ENCODE measurements at regions not wholly inside any gene's neighbourhood (a gene's known extent, or its start where the extent isn't known, plus 50 kb on each side); places are given as distances from the start of the nearest gene placed in this dataset.

GRCh38 chr16:27689711-27690110, 139.8 kb downstream of the KATNIP start:
- DNase-seq (ENCODE audit: extremely low spot score) = no peak
- ChIA-PET POLR2A (interaction anchor here (1.5 kb wide), 1 partner anchor 140 kb away, joined by 4 read pairs; the partner anchor contains the start of genes GTF3C1 and KATNIP), CTCF (no interaction called here)
- TF ChIP-seq ARNT (IDR thresholded peaks at IDR 0.05) (no peak), CTBP1 (IDR thresholded peaks at IDR 0.05; ENCODE audit: borderline replicate concordance) (no peak), SUZ12 (IDR thresholded peaks at IDR 0.05) (no peak), PKNOX1 (IDR thresholded peaks at IDR 0.05) (no peak), TARDBP (IDR thresholded peaks at IDR 0.05) (no peak), SP1 (IDR thresholded peaks at IDR 0.05) (no peak), NFRKB (IDR thresholded peaks at IDR 0.05) (no peak), FOXK2 (IDR thresholded peaks at IDR 0.05) (no peak), FOXA1 (IDR thresholded peaks at IDR 0.05) (no peak), ELF4 (IDR thresholded peaks at IDR 0.05) (no peak), FOXM1 (IDR thresholded peaks at IDR 0.05; ENCODE audit: borderline replicate concordance) (no peak), BHLHE40 (IDR thresholded peaks at IDR 0.05; ENCODE audit: borderline replicate concordance) (no peak), L3MBTL2 (conservative IDR thresholded peaks at IDR 0.05) (no peak), ZNF384 (IDR thresholded peaks at IDR 0.05) (no peak), HDGF (IDR thresholded peaks at IDR 0.05; ENCODE audit: borderline replicate concordance) (no peak)

GRCh38 chr16:27690608-27691007, 140.7 kb downstream of the KATNIP start:
- TF ChIP-seq NFRKB (IDR thresholded peaks at IDR 0.05) (no peak), HDGF (IDR thresholded peaks at IDR 0.05; ENCODE audit: borderline replicate concordance) (no peak), FOXK2 (IDR thresholded peaks at IDR 0.05) (no peak), CTBP1 (IDR thresholded peaks at IDR 0.05; ENCODE audit: borderline replicate concordance) (no peak), FOXA1 (IDR thresholded peaks at IDR 0.05) (no peak), L3MBTL2 (conservative IDR thresholded peaks at IDR 0.05) (no peak), ZNF384 (IDR thresholded peaks at IDR 0.05) (no peak), SP1 (IDR thresholded peaks at IDR 0.05) (no peak)
- CTCF ChIA-PET = interaction anchor here (0.7 to 0.9 kb wide), 2 partner anchors 30 to 51 kb away, joined by 3 to 4 read pairs; no protein-coding TSS in a partner anchor
- peak; percentile 42 for DNase-seq (ENCODE audit: extremely low spot score)
- POLR2A ChIA-PET = no interaction called here

GRCh38 chr16:27691721-27692120, 141.8 kb downstream of the KATNIP start:
- no peak for DNase-seq (ENCODE audit: extremely low spot score)
- TF ChIP-seq FOXK2 (IDR thresholded peaks at IDR 0.05) (no peak), FOXA1 (IDR thresholded peaks at IDR 0.05) (no peak), HDGF (IDR thresholded peaks at IDR 0.05; ENCODE audit: borderline replicate concordance) (no peak), FOXM1 (IDR thresholded peaks at IDR 0.05; ENCODE audit: borderline replicate concordance) (no peak), TARDBP (IDR thresholded peaks at IDR 0.05) (no peak)
- ChIA-PET POLR2A (no interaction called here), CTCF (interaction anchor here (1.6 kb wide), 1 partner anchor 176 kb away, joined by 6 read pairs; no protein-coding TSS in a partner anchor)

- ChIA-PET POLR2A (no interaction called here), CTCF (interaction anchor here (0.6 to 1.6 kb wide), 2 partner anchors 11 to 175 kb away, joined by 4 to 6 read pairs; no protein-coding TSS in a partner anchor)
- no peak for TF ChIP-seq CTBP1 (IDR thresholded peaks at IDR 0.05; ENCODE audit: borderline replicate concordance)
- no peak for TF ChIP-seq BHLHE40 (IDR thresholded peaks at IDR 0.05; ENCODE audit: borderline replicate concordance)
- no peak for TF ChIP-seq ELF4 (IDR thresholded peaks at IDR 0.05)
- no peak for TF ChIP-seq LEF1 (IDR thresholded peaks at IDR 0.05; ENCODE audit: borderline replicate concordance)
- TF ChIP-seq SP1 (IDR thresholded peaks at IDR 0.05) = no peak
- DNase-seq (ENCODE audit: extremely low spot score) = no peak
Observed at GRCh38 chr16:27692576-27692975, 142.6 kb downstream of the KATNIP start.

- CTCF ChIA-PET = interaction anchor here (0.7 kb wide), 1 partner anchor 10 kb away, joined by 3 read pairs; no protein-coding TSS in a partner anchor
- TF ChIP-seq BHLHE40 (IDR thresholded peaks at IDR 0.05; ENCODE audit: borderline replicate concordance) (no peak), FOXA1 (IDR thresholded peaks at IDR 0.05) (no peak), FOXK2 (IDR thresholded peaks at IDR 0.05) (no peak), HDGF (IDR thresholded peaks at IDR 0.05; ENCODE audit: borderline replicate concordance) (no peak), ARNT (IDR thresholded peaks at IDR 0.05) (no peak), SUZ12 (IDR thresholded peaks at IDR 0.05) (no peak), LEF1 (IDR thresholded peaks at IDR 0.05; ENCODE audit: borderline replicate concordance) (no peak), FOXM1 (IDR thresholded peaks at IDR 0.05; ENCODE audit: borderline replicate concordance) (no peak), PKNOX1 (IDR thresholded peaks at IDR 0.05) (no peak), ELF4 (IDR thresholded peaks at IDR 0.05) (no peak), SP1 (IDR thresholded peaks at IDR 0.05) (no peak), CTBP1 (IDR thresholded peaks at IDR 0.05; ENCODE audit: borderline replicate concordance) (no peak), L3MBTL2 (conservative IDR thresholded peaks at IDR 0.05) (no peak), ZNF384 (IDR thresholded peaks at IDR 0.05) (no peak), TARDBP (IDR thresholded peaks at IDR 0.05) (no peak), NFRKB (IDR thresholded peaks at IDR 0.05) (no peak)
- DNase-seq (ENCODE audit: extremely low spot score) = no peak
- POLR2A ChIA-PET = no interaction called here
Observed at GRCh38 chr16:27695161-27695560, 145.2 kb downstream of the KATNIP start.

- DNase-seq (ENCODE audit: extremely low spot score) = peak; percentile 63
Observed at GRCh38 chr16:27698266-27698665, 148.3 kb downstream of the KATNIP start.

More at GRCh38 chr16:27698266-27698665, 148.3 kb downstream of the KATNIP start:
- POLR2A ChIA-PET = no interaction called here
- TF ChIP-seq BHLHE40 (IDR thresholded peaks at IDR 0.05; ENCODE audit: borderline replicate concordance) = no peak
- TF ChIP-seq PKNOX1 (IDR thresholded peaks at IDR 0.05) = no peak
- TF ChIP-seq ARNT (IDR thresholded peaks at IDR 0.05) = no peak
- TF ChIP-seq HDGF (IDR thresholded peaks at IDR 0.05; ENCODE audit: borderline replicate concordance) = no peak
- TF ChIP-seq TARDBP (IDR thresholded peaks at IDR 0.05) = no peak
- TF ChIP-seq ELF4 (IDR thresholded peaks at IDR 0.05) = no peak
- TF ChIP-seq LEF1 (IDR thresholded peaks at IDR 0.05; ENCODE audit: borderline replicate concordance) = no peak
- TF ChIP-seq ZNF384 (IDR thresholded peaks at IDR 0.05) = no peak
- TF ChIP-seq FOXK2 (IDR thresholded peaks at IDR 0.05) = no peak
- TF ChIP-seq FOXM1 (IDR thresholded peaks at IDR 0.05; ENCODE audit: borderline replicate concordance) = no peak
- TF ChIP-seq FOXA1 (IDR thresholded peaks at IDR 0.05) = no peak
- TF ChIP-seq L3MBTL2 (conservative IDR thresholded peaks at IDR 0.05) = no peak
- TF ChIP-seq CTBP1 (IDR thresholded peaks at IDR 0.05; ENCODE audit: borderline replicate concordance) = no peak
- TF ChIP-seq SUZ12 (IDR thresholded peaks at IDR 0.05) = no peak
- no peak for TF ChIP-seq NFRKB (IDR thresholded peaks at IDR 0.05)
- TF ChIP-seq SP1 (IDR thresholded peaks at IDR 0.05) = no peak
- CTCF ChIA-PET = interaction anchor here (0.7 to 1.3 kb wide), 4 partner anchors 11 to 372 kb away, joined by 3 to 4 read pairs (median 4); no protein-coding TSS in a partner anchor

Data from HEK293T (cell line).